Esophagus squamous epithelium (tissue), 4 donors: ENCODE measurements at regions not wholly inside any gene's neighbourhood (a gene's known extent, or its start where the extent isn't known, plus 50 kb on each side); places are given as distances from the start of the nearest gene placed in this dataset.

Experiments
- POLR2A ChIP-seq, 4 donors: fragments of 450-650 bp; IDR thresholded peaks; one replicate each; pipeline ENCODE4 v1.6.1; 2017; ENCODE audit warnings: antibody characterized with exemption in 4 of 4, mild to moderate bottlenecking in 4 of 4, moderate library complexity in 3 of 4
- TF ChIP-seq, protein P1 (sequence below), 6 experiments: fragments of 450-650 bp in 4 of 6; fragments of 200-600 bp in 2 of 6; sonication (generic) in 2 of 6; IDR thresholded peaks; one replicate each; pipeline ENCODE4 v1.5.1; 2016 to 2019; ENCODE audit warnings: antibody characterized with exemption in 6 of 6, mild to moderate bottlenecking in 4 of 6, moderate library complexity in 4 of 6

GRCh38 chr12:38586789-38587188 lies 270.2 kb downstream of the ALG10B start:
- TF ChIP-seq, protein P1, sequence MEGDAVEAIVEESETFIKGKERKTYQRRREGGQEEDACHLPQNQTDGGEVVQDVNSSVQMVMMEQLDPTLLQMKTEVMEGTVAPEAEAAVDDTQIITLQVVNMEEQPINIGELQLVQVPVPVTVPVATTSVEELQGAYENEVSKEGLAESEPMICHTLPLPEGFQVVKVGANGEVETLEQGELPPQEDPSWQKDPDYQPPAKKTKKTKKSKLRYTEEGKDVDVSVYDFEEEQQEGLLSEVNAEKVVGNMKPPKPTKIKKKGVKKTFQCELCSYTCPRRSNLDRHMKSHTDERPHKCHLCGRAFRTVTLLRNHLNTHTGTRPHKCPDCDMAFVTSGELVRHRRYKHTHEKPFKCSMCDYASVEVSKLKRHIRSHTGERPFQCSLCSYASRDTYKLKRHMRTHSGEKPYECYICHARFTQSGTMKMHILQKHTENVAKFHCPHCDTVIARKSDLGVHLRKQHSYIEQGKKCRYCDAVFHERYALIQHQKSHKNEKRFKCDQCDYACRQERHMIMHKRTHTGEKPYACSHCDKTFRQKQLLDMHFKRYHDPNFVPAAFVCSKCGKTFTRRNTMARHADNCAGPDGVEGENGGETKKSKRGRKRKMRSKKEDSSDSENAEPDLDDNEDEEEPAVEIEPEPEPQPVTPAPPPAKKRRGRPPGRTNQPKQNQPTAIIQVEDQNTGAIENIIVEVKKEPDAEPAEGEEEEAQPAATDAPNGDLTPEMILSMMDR (IDR thresholded peaks at IDR 0.05), result no peak
- no peak for TF ChIP-seq POLR2A (IDR thresholded peaks at IDR 0.05)
